Skin of body (tissue), 1 donor: ENCODE measurements at regions not wholly inside any gene's neighbourhood (a gene's known extent, or its start where the extent isn't known, plus 50 kb on each side); places are given as distances from the start of the nearest gene placed in this dataset.
"Not testable (repeated sequence)": the region's sequence is repeated elsewhere in the genome, so short reads cannot be mapped to it uniquely, and the experiment has no call there.

Experiments used
- DNase-seq: peaks from one replicate; lab custom pipeline; 2025; lab: John Stamatoyannopoulos, UW

DNA sequence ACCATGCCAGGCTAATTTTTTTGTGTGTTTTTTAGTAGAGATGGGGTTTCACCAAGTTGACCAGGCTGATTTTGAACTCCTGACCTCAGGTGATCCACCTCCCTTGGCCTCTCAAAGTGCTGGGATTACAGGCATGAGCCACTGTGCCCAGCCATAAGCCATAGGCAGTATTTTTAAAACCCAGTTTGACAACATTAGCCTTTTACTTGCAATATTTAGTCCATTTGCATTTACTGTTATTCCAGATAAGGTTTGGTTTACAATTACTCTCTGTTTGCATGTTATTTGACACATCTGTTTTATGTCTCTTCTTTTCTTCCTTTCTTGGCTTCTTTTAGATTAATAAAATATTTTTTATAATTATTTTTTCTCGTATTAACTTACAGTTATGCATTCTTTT, 83.6 kb upstream of the EPHB3 start:
- no peak for DNase-seq

GRCh38 chr3:184479426-184480126, 82.0 kb upstream of the EPHB3 start:
- no peak for DNase-seq

DNA sequence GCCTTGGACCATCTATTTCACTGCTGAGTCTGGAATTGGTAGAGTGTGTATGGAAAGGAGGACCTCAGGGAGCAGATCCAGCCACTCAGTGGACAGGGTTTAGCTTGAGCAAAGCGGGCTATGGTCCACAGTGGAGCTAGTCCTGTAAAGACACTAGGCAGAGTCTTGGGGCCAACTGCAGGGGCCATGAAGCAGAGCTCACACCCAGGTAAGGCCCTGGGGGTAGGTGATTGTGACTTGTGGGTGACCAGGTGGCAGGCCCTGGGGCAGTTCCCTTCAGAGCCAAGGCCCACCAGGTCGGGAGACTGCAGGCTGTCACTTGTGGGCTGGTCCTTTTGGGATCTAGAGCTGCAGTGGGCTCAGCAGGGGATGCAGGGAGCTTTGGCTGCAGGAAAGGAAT, 80.8 kb upstream of the EPHB3 start:
- no peak for DNase-seq

GRCh38 chr3:184481984-184482671, 79.5 kb upstream of the EPHB3 start:
- peak; percentile 27 for DNase-seq

DNA sequence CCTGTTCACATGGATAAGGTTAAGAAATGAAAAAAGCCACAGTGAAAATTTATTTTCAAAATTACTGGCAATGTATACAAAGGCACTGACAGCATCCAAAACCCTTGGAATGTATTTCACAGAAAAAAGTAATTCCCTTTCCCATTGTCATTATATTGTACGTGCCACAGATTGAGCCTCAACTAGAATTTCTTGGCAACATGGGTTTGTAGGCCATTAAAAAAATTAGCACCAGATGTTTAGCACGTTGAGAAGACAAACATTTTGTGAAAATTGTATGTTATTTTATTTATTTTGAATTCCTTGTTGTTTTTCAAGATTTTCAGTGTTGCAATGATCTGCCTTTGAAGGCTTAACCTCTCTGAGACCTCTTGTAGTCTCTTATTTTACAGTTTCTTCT, 76.3 kb upstream of the EPHB3 start:
- DNase-seq, result peak; percentile 91

GRCh38 chr3:184485906-184486305, 75.7 kb upstream of the EPHB3 start:
- peak; percentile 29 for DNase-seq

DNA sequence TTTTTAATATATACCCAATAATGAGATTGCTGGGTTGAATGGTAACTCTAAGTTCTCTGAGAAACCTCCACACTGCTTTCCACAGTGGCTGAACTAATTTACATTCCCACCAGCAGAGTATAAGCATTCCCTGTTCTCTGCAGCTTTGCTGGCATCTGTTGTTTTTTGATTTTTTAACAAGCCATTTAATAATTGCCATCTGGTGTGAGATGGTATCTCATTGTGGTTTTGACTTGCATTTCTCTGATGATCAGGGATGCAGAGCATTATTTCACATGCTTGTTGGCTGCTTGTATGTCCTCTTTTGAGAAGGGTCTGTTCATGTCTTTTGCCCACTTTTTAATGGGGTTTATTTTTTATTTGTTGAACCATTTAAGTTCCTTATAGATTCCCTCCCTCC, 75.0 kb upstream of the EPHB3 start:
- DNase-seq, result peak; percentile 68

DNA sequence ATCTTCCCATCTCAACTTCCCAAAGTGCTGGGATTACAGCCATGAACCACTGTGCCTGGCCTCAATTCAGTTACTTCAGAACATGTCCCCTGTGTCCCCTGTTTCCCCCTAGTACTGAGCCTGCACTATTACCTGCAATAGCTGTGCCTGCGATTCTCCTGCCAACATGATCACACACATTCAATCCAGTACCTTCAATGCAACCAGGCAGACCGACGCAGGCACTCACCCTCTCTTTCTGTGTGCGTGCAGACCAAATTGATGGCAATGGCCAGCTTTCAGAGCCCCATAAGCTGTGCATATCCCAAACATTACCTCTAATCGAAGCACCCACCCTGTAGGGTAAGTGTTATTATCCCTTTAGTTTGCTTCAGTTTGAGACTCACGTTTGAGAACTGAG, 73.0 kb upstream of the EPHB3 start:
- DNase-seq, result no peak

- peak; percentile 81 for DNase-seq
These were observed 72.2 kb upstream of the EPHB3 start for GRCh38 chr3:184489268-184489841.

- DNase-seq, result no peak
These were observed 70.5 kb upstream of the EPHB3 start for GRCh38 chr3:184491011-184491576.

GRCh38 chr3:184491867-184492615, 69.5 kb upstream of the EPHB3 start:
- no peak for DNase-seq

GRCh38 chr3:184496933-184497332, 64.7 kb upstream of the EPHB3 start:
- no peak for DNase-seq

GRCh38 chr3:184497804-184498203, 63.8 kb upstream of the EPHB3 start:
- no peak for DNase-seq

DNA sequence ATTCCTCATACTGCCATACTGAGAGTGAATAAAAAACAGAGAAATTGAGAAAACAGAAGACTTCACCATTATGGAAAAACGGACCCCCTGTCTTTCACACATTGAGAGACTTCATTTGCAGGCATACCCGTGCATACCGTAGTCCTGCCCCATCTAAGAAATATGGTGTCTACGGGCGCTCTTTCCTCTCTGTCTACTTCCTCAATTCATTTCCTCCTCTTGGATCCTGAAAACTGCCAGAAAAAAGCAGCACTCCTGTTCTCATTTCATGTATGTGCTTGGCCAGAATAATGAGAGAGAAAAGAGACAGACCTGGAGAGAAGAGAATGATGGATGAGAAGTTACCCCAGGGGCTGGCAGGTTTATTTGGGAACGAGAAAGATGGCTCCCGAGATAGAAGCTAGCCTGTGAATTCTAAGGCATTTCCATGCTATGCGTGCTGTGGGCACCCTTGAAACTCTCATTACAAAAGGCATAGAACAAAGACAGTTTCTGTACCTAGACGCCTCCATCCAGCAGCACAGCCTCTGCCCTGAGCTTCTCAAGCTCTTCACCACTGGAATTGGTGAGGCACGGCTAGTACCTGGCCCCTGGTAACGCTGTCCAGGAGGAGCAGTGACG, 62.5 kb upstream of the EPHB3 start:
- DNase-seq, result no peak

DNA sequence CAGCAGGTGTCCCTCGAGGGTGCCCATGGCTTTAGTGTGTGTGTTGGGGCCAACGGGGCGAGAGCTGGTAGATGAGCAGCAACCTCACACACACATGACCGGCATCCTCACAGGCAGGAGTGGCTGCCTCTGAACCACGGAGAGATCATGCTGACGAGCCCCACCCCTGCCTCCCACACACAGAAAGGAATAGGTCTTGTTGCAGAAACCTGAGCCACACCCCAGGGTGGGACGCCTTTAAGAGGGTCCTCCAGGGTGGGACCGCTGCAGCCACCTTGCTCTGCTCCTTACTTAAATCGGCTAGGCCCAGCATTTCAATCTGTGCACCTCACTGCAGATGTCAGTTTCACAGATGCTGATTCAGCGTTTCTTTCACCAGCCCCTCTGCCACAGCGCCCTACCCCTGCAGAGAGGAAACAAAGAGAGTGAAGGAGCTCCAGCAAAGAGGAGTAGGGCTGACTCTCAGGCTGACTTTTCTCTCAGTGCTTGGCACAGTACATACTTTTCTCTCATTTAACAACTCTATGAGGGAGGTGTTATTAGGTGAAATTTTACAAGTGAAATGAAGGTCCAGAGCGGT, 61.2 kb upstream of the EPHB3 start:
- peak; percentile 15 for DNase-seq

DNA sequence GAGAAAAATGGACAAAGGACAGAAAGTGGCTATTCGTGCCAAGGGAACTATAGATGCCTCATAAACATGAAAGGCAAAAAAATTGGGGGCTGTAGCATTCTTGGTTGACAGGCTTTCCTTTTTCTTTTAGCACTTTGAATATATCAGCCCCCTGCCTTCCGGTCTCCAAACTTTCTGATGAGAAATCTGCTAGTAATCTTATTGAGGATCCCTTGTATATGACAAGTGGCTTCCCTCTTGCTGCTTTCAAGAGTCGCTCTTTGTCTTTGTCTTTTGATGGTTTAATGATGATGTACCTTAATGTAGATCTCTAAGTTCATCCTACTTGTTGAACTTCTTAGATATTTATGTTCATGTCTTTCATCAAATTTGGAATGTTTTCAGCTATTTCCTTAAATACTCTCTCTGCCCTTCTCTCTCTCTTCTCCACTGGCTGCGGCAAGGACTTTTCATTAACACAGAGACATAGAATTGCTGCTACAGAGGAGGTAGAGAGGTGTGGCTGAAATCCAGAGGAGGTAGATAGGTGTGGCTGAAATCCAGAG, 59.4 kb upstream of the EPHB3 start:
- DNase-seq, result no peak

DNA sequence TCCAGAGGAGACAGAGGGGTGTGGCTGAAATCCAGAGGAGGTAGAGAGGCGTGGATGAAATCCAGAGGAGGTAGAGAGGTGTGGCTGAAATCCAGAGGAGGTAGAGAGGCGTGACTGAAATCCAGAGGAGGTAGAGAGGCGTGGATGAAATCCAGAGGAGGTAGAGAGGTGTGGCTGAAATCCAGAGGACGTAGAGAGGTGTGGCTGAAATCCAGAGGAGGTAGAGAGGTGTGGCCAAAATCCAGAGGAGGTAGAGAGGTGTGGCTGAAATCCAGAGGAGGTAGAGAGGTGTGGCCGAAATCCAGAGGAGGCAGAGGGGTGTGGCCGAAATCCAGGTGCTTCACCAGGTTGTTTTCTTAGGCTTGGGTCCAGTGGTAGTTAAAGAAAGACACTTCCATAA, 58.7 kb upstream of the EPHB3 start:
- DNase-seq, result not testable (repeated sequence)

DNA sequence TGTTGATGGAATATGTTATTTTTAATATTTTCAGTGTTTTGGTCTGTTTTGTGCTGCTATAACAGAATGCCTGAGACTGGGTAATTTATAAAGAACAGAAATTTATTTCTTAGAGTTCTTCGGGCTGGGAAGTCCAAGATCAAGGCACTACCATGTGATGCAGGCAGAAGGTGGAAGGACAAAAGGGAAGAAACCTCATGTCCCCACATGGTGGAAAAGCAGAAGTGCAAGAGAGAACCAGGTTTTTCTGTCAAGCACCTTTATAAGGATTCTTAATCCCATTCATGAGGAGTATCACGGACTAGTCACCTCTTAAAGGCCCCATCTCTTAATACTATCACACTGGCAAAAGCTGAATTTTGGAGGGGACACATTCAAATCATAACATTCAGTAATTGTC, 57.9 kb upstream of the EPHB3 start:
- no peak for DNase-seq

DNA sequence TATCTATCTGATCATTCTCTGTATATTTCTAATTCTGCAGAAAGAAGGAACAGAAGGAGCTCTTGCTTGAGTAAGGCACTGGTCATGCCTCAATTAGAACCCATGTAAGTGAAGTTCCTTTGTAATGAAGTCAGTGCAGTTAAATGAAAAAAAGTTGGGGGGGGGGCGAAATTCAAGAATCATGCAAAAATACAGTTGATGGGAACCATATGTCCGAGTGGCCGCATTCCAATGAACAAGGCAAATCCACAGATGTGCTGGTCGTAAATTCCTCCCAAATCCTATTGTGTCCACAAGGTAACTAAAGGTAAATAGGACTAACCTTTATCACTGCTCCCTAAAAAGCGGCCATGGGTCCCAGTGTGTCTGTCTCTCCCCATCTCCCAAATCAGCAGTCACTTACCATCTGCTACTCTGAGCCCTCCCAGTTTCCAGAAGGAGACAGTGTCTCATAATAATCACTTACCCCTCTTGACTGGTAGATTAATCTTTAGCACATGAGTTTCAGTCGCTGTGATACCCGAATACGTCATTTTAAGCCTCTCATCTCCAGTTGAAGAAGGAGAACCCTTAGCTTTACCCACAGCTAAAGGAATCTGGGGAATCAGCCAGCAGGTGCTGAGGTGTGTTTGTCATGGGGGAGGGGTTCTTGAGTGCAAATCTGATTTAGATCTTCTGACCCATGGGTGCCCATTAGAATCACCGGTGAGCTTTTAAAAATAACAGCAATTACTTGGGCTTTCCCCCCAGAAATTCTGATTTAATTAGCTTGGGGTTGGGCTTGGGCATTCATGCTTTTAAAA, 56.3 kb upstream of the EPHB3 start:
- DNase-seq, result peak; percentile 87

DNA sequence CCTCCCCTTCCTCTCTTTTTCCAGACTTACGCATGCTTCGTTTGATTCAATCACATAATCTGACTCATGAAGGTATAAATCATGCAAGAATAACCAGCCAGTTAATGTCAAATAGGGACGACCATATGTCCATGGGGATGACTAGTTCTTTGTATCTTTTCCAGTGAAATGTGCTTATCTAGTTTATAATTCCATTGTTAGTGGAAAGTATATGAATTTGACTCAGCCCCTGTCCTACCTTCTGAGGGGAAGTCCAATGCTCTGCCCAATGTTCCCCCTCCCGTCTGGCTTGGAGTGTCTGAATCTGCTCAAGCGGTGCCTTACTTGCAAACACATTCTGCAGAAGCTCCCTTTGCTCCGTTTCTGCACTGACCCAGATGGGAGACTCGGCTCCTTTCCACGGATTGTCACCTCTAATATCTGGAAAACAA, 55.0 kb upstream of the EPHB3 start:
- DNase-seq, result peak; percentile 77
